SK-N-SH (cell line): ENCODE measurements at regions not wholly inside any gene's neighbourhood (a gene's known extent, or its start where the extent isn't known, plus 50 kb on each side); places are given as distances from the start of the nearest gene placed in this dataset.
A peak's percentile ranks its signal among the peaks of the same experiment; 100 is the strongest.

ENCODE experiments used
- CTCF ChIA-PET: fragments of 300-600, 350-600 bp; formaldehyde crosslinking; extraction: SDS; loops from one replicate; lab custom pipeline; 2021; lab: Yijun Ruan, JAX
- POLR2A ChIA-PET: fragments of 350-600 bp; sonication (Branson Sonifier 250); formaldehyde crosslinking; extraction: SDS; loops from one replicate; lab custom pipeline; 2020; ENCODE audit warnings: antibody characterized with exemption, inconsistent platforms; lab: Yijun Ruan, JAX
- DNase-seq: peaks from one replicate; pipeline ENCODE4 v3.0.0; 2012
- H2AFZ ChIP-seq: fragments of 200-600 bp; sonication (generic); 2 replicates; pipeline ENCODE4 v1.8.1; 2016; ENCODE audit warnings: antibody characterized with exemption, mild to moderate bottlenecking, low read depth
- H3F3A ChIP-seq: fragments of 200-600 bp; sonication (generic); replicated peaks from 2 replicates; pipeline ENCODE3; 2016; ENCODE audit warnings: antibody characterized with exemption, mild to moderate bottlenecking; ENCODE audit not compliant: insufficient read depth
- H3K27ac ChIP-seq, 2 experiments: fragments of 200-500 bp in 1 of 2; fragments of 200-600 bp in 1 of 2; sonication (Bioruptor generic) in 1 of 2; sonication (generic), shearing (Covaris generic) in 1 of 2; 2 replicates each; pipeline versions ENCODE4 v1.5.1 to v1.6.1; 2014 to 2016; ENCODE audit warnings: low read depth in 2 of 2, inconsistent platforms in 1 of 2, low read length in 1 of 2, mild to moderate bottlenecking in 1 of 2, mixed read lengths in 1 of 2
- H3K27me3 ChIP-seq: fragments of 200-600 bp; sonication (generic), shearing (Covaris generic); 2 replicates; pipeline ENCODE4 v1.6.1; 2016; ENCODE audit warnings: mixed run types; ENCODE audit not compliant: insufficient read depth
- H3K36me3 ChIP-seq, 2 experiments: fragments of 200-500 bp in 1 of 2; fragments of 200-600 bp in 1 of 2; sonication (Bioruptor generic) in 1 of 2; sonication (generic) in 1 of 2; replicated peaks in 1 of 2; 2 replicates each; pipeline versions ENCODE3 to v1.5.1; 2014 to 2016; ENCODE audit warnings: low read length in 1 of 2, mild to moderate bottlenecking in 1 of 2; ENCODE audit not compliant: insufficient read depth in 2 of 2, control insufficient read depth in 1 of 2
- H3K4me1 ChIP-seq, 2 experiments: fragments of 200-500 bp in 1 of 2; fragments of 200-600 bp in 1 of 2; sonication (Bioruptor generic) in 1 of 2; sonication (generic), shearing (Covaris generic) in 1 of 2; 2 replicates each; pipeline versions ENCODE4 v1.5.1 to v1.6.1; 2014 to 2016; ENCODE audit warnings: low read depth in 1 of 2, low read length in 1 of 2, mixed run types in 1 of 2; ENCODE audit not compliant: insufficient read depth in 2 of 2, control insufficient read depth in 1 of 2
- H3K4me2 ChIP-seq: fragments of 200-600 bp; sonication (generic), shearing (Covaris generic); 2 replicates; pipeline ENCODE4 v1.6.1; 2017; ENCODE audit warnings: mixed run types
- H3K4me3 ChIP-seq, 2 experiments: fragments of 200-500 bp in 1 of 2; fragments of 200-600 bp in 1 of 2; sonication (Bioruptor generic) in 1 of 2; sonication (generic), shearing (Covaris generic) in 1 of 2; 2 replicates each; pipeline versions ENCODE4 v1.5.1 to v1.8.1; 2014 to 2016; ENCODE audit warnings: low read depth in 2 of 2, inconsistent platforms in 1 of 2, low read length in 1 of 2, mild to moderate bottlenecking in 1 of 2, mixed read lengths in 1 of 2, moderate library complexity in 1 of 2
- H3K79me2 ChIP-seq: fragments of 200-600 bp; sonication (generic); 2 replicates; pipeline ENCODE4 v1.8.1; 2017; ENCODE audit warnings: mild to moderate bottlenecking; ENCODE audit not compliant: insufficient read depth
- H3K9ac ChIP-seq: fragments of 200-600 bp; sonication (generic); 2 replicates; pipeline ENCODE4 v1.6.1; 2017; ENCODE audit warnings: mixed run types
- H3K9me2 ChIP-seq: fragments of 200-600 bp; sonication (generic); 2 replicates; pipeline ENCODE4 v1.6.1; 2017; ENCODE audit warnings: mixed run types
- H3K9me3 ChIP-seq: fragments of 200-600 bp; sonication (generic); 2 replicates; pipeline ENCODE4 v1.6.1; 2017; ENCODE audit warnings: mixed run types, mild to moderate bottlenecking, moderate library complexity
- H4K20me1 ChIP-seq: fragments of 200-600 bp; sonication (generic); 2 replicates; pipeline ENCODE4 v1.6.1; 2017; ENCODE audit warnings: mild to moderate bottlenecking, mixed run types; ENCODE audit not compliant: insufficient read depth
- FOXJ3 ChIP-seq: sonication (generic); formaldehyde crosslinking; IDR thresholded peaks from 2 replicates; pipeline ENCODE4 v1.5.1; 2020; ENCODE audit warnings: mild to moderate bottlenecking, missing genetic modification reagents
- FOXM1 ChIP-seq: IDR thresholded peaks from 2 replicates; pipeline ENCODE4 v1.4.0; 2012; ENCODE audit warnings: low read depth, mild to moderate bottlenecking
- JUND ChIP-seq: IDR thresholded peaks from 2 replicates; pipeline ENCODE4 v1.4.0; 2012
- POLR2AphosphoS5 ChIP-seq: IDR thresholded peaks from 2 replicates; pipeline ENCODE4 v1.6.1; 2012; ENCODE audit warnings: low read depth, low read length
- RCOR1 ChIP-seq: fragments of 150-350 bp; IDR thresholded peaks from 2 replicates; pipeline ENCODE4 v1.6.1; 2017; ENCODE audit warnings: antibody characterized with exemption, low read length
- REST ChIP-seq: IDR thresholded peaks from 2 replicates; pipeline ENCODE4 v1.6.1; 2012; ENCODE audit warnings: mild to moderate bottlenecking, low read depth, low read length, moderate library complexity
- RXRA ChIP-seq: IDR thresholded peaks from 2 replicates; pipeline ENCODE4 v1.4.0; 2012; ENCODE audit warnings: low read depth, mild to moderate bottlenecking, borderline replicate concordance
- SMC3 ChIP-seq: IDR thresholded peaks from 2 replicates; pipeline ENCODE4 v1.6.1; 2012; ENCODE audit warnings: low read depth, low read length, improper control_type of control experiment
- TEAD4 ChIP-seq: IDR thresholded peaks from 2 replicates; pipeline ENCODE4 v1.4.0; 2012; ENCODE audit warnings: mild to moderate bottlenecking, borderline replicate concordance; ENCODE audit not compliant: insufficient read depth
- YY1 ChIP-seq: IDR thresholded peaks from 2 replicates; pipeline ENCODE4 v1.4.0; 2012; ENCODE audit warnings: low read depth, mild to moderate bottlenecking
- WGBS: methylation state at CpG from one replicate; pipeline ENCODE4 v1.1.6; 2017; ENCODE audit warnings: low lambda C conversion rate; 5-methylcytosine and 5-hydroxymethylcytosine counted together
- TF ChIP-seq, protein P1 (sequence below): IDR thresholded peaks from 2 replicates; pipeline ENCODE4 v1.4.0; 2012; ENCODE audit warnings: low read depth, borderline replicate concordance
- TF ChIP-seq, protein P2 (sequence below): IDR thresholded peaks from 2 replicates; pipeline ENCODE4 v1.4.0; 2012; ENCODE audit warnings: low read depth
- TF ChIP-seq, protein P3 (sequence below): IDR thresholded peaks from 2 replicates; pipeline ENCODE4; 2012

GRCh38 chr3:30097022-30097650 lies 509.3 kb upstream of the TGFBR2 start:
- ChIA-PET CTCF (no interaction called here), POLR2A (no interaction called here)
- Histone ChIP-seq H4K20me1 (no peaks in the 10 kb centered on the region), H3K9me3 (no peaks in the 10 kb centered on the region; the same call in 1 of the 2 replicates), H3K36me3 (no peaks in the 10 kb centered on the region), H3K79me2 (no peaks in the 10 kb centered on the region), H3K27me3 (no peaks in the 10 kb centered on the region), H3K4me1 (peaks cover 0 to 13% of the 10 kb centered on the region in 2 experiments; a peak in 1 of 4 replicates), H3F3A (peaks cover 15% of the 10 kb centered on the region), H2AFZ (no peak overlapping the region), H3K27ac (no peak overlapping the region), H3K4me2 (no peak overlapping the region), H3K9ac (no peak overlapping the region), H3K9me2 (no peaks in the 10 kb centered on the region; the same call in 1 of the 2 replicates), H3K4me3 (no peak overlapping the region)
- 94% methylated on average over 2 of the region's 2 CpGs for WGBS
- DNase-seq = no peak
- TF ChIP-seq FOXJ3 (CRISPR knock-in tag) (no peak), YY1 (no peak), TEAD4 (no peak), SMC3 (no peak), JUND (no peak), REST (no peak), RXRA (no peak), POLR2AphosphoS5 (no peak)

- Histone ChIP-seq H3K9me3 (no peaks in the 10 kb centered on the region; the same call in 1 of the 2 replicates), H3K9ac (no peak overlapping the region), H3F3A (peaks cover 15% of the 10 kb centered on the region), H3K4me3 (no peak overlapping the region), H3K27ac (peak overlapping the region in 1 of 2 experiments; percentile 33; a peak in 2 of 4 replicates), H2AFZ (no peak overlapping the region; the same call in 1 of the 2 replicates), H3K36me3 (no peaks in the 10 kb centered on the region), H3K79me2 (no peaks in the 10 kb centered on the region), H3K9me2 (no peaks in the 10 kb centered on the region; the same call in 1 of the 2 replicates), H3K4me1 (peaks cover 0 to 13% of the 10 kb centered on the region in 2 experiments; a peak in 1 of 4 replicates), H3K27me3 (no peaks in the 10 kb centered on the region), H3K4me2 (no peak overlapping the region), H4K20me1 (no peaks in the 10 kb centered on the region)
- ChIA-PET POLR2A (no interaction called here), CTCF (no interaction called here)
- TF ChIP-seq, protein P1, sequence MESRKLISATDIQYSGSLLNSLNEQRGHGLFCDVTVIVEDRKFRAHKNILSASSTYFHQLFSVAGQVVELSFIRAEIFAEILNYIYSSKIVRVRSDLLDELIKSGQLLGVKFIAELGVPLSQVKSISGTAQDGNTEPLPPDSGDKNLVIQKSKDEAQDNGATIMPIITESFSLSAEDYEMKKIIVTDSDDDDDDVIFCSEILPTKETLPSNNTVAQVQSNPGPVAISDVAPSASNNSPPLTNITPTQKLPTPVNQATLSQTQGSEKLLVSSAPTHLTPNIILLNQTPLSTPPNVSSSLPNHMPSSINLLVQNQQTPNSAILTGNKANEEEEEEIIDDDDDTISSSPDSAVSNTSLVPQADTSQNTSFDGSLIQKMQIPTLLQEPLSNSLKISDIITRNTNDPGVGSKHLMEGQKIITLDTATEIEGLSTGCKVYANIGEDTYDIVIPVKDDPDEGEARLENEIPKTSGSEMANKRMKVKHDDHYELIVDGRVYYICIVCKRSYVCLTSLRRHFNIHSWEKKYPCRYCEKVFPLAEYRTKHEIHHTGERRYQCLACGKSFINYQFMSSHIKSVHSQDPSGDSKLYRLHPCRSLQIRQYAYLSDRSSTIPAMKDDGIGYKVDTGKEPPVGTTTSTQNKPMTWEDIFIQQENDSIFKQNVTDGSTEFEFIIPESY = no peak
- TF ChIP-seq POLR2AphosphoS5 = no peak
- TF ChIP-seq YY1 = no peak
- no peak for TF ChIP-seq FOXM1
- TF ChIP-seq RCOR1 = no peak
- no peak for TF ChIP-seq SMC3
- TF ChIP-seq, protein P2, sequence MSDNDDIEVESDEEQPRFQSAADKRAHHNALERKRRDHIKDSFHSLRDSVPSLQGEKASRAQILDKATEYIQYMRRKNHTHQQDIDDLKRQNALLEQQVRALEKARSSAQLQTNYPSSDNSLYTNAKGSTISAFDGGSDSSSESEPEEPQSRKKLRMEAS = no peak
- TF ChIP-seq, protein P3, sequence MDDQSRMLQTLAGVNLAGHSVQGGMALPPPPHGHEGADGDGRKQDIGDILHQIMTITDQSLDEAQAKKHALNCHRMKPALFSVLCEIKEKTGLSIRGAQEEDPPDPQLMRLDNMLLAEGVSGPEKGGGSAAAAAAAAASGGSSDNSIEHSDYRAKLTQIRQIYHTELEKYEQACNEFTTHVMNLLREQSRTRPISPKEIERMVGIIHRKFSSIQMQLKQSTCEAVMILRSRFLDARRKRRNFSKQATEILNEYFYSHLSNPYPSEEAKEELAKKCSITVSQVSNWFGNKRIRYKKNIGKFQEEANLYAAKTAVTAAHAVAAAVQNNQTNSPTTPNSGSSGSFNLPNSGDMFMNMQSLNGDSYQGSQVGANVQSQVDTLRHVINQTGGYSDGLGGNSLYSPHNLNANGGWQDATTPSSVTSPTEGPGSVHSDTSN = no peak
- DNase-seq = no peak
Observed at GRCh38 chr3:30098243-30098642, 508.2 kb upstream of the TGFBR2 start.
